Testis (tissue), 2 donors: ENCODE measurements at regions not wholly inside any gene's neighbourhood (a gene's known extent, or its start where the extent isn't known, plus 50 kb on each side); places are given as distances from the start of the nearest gene placed in this dataset.

Experiments
- CTCF ChIP-seq, 3 experiments: fragments of 450-650 bp in 2 of 3; fragments of 200-600 bp in 1 of 3; sonication (generic) in 1 of 3; IDR thresholded peaks; one replicate each; pipeline ENCODE4 v1.5.1; 2016 to 2019; ENCODE audit warnings: antibody characterized with exemption in 3 of 3, mild to moderate bottlenecking in 2 of 3, moderate library complexity in 1 of 3
- POLR2A ChIP-seq: fragments of 450-650 bp; IDR thresholded peaks from one replicate; pipeline ENCODE4 v1.6.1; 2017; ENCODE audit warnings: antibody characterized with exemption, mild to moderate bottlenecking, moderate library complexity

GRCh38 chr15:47331829-47332393, 385.4 kb upstream of the SEMA6D start:
- TF ChIP-seq CTCF (IDR thresholded peaks at IDR 0.05) (no peak), POLR2A (no peak)
